Immature natural killer cell (primary cell): ENCODE measurements at regions not wholly inside any gene's neighbourhood (a gene's known extent, or its start where the extent isn't known, plus 50 kb on each side); places are given as distances from the start of the nearest gene placed in this dataset.

ENCODE experiments used
- DNase-seq, 3 donors: peaks; one replicate each; pipeline ENCODE4 v3.0.0; 2022; ENCODE audit warnings: mixed read lengths in 1 of 3
- H3K27ac Mint-ChIP-seq, 6 donors: one replicate each; pipeline ENCODE4 v1.8.0; 2020; ENCODE audit warnings: mixed read lengths in 6 of 6, mild to moderate bottlenecking in 5 of 6, inconsistent platforms in 4 of 6, moderate library complexity in 3 of 6
- H3K27me3 Mint-ChIP-seq, 3 donors: one replicate each; pipeline ENCODE4 v1.8.0; 2020 to 2021; ENCODE audit warnings: low read depth in 3 of 3, mild to moderate bottlenecking in 3 of 3, mixed read lengths in 3 of 3, moderate library complexity in 3 of 3, inconsistent platforms in 1 of 3
- H3K36me3 Mint-ChIP-seq, 3 donors: one replicate each; pipeline ENCODE4 v1.8.0; 2020; ENCODE audit warnings: mixed read lengths in 3 of 3, inconsistent platforms in 2 of 3, mild to moderate bottlenecking in 2 of 3
- H3K4me1 Mint-ChIP-seq, 2 donors: one replicate each; pipeline ENCODE4 v1.8.0; 2020; ENCODE audit warnings: inconsistent platforms in 2 of 2, mild to moderate bottlenecking in 2 of 2, mixed read lengths in 2 of 2, moderate library complexity in 1 of 2
- H3K4me3 Mint-ChIP-seq, 5 donors: one replicate each; pipeline ENCODE4 v1.8.0; 2020; ENCODE audit warnings: mild to moderate bottlenecking in 5 of 5, mixed read lengths in 5 of 5, inconsistent platforms in 3 of 5, moderate library complexity in 3 of 5
- H3K9me3 Mint-ChIP-seq, 6 donors: one replicate each; pipeline ENCODE4 v1.8.0; 2020; ENCODE audit warnings: mild to moderate bottlenecking in 6 of 6, mixed read lengths in 6 of 6, inconsistent platforms in 4 of 6, moderate library complexity in 3 of 6

DNA sequence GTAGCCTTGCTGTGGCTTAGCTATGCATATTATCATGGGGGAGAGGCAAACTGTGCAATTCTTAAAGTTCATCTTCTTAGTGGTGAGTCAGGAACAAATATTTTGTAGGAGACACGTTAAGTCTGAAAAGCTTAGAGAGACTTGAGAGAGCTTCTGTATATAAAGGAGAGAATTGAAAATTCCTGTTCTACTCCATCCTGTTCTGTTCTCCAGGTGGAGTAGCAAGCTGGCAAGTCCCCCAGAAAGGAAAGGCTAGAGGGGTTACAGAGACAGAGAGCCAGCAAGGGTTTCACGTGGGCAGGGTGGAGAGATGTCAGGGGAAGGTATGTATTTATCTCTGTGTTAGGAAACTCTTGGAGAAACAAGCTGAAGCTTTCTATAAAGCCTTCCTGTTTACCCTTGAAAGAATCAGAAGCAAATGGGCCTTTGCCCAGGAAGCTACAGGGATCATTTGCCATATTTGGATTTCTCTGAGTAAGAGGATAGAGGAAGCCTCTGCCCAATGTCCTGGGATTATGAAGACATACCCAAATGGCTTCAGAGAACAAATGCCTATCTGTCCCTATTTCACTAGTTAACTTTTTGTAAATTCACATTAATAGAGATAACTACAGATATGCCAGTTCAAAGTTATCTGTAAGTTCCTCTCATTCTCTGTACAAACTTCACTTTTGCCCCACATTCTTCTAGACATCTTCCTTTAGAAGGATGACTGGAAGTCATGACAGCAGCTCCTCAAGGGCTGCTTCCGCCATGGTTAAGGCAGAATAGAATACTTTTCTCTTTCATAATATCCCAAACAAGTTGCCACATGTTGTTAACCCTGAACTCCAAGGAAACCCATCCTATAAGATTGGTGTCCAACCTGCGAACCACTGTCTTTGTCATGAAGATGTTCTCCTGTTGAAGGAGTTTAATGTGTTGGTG is 126.7 kb upstream of the NEDD9 start:
- Mint-ChIP-seq H3K4me1 (peaks cover 84 to 97% of the 10 kb centered on the region in 2 donors), H3K9me3 (no peaks in the 10 kb centered on the region), H3K27me3 (peaks cover 0 to 2% (median 0%) of the 10 kb centered on the region in 3 donors), H3K4me3 (no peak overlapping the region), H3K27ac (peak overlapping the region in 4 of 6 donors; percentile 9 to 68 (median 36)), H3K36me3 (peaks cover 28 to 42% (median 30%) of the 10 kb centered on the region in 3 donors)
- no peak for DNase-seq

DNA sequence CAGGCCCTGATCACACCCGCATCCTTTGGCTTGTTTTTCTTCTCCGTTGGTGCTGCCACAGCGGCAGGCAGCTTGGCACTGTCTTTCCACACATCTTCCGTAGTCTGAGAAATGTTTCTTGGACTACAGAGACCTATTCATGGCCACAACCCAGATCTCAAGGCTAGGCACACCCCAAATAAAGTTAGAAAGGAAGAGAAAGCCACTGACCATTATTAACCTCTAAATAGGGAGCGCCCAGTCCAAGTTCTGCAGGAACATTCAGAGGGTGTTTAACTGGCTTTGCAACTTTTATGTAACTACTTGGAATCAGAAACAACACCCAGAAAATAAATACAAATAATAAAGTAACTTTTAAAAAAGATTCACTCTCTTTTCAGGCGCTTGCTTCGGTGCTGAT is 124.8 kb upstream of the NEDD9 start:
- Mint-ChIP-seq H3K4me3 (peak overlapping the region; percentile 50 to 75 (median 64)), H3K27me3 (peaks cover 0 to 2% (median 0%) of the 10 kb centered on the region in 3 donors), H3K4me1 (peaks cover 87 to 97% of the 10 kb centered on the region in 2 donors), H3K27ac (peak overlapping the region in 5 of 6 donors; percentile 28 to 90 (median 58)), H3K36me3 (peaks cover 37 to 47% (median 38%) of the 10 kb centered on the region in 3 donors), H3K9me3 (no peaks in the 10 kb centered on the region)
- no peak for DNase-seq

DNA sequence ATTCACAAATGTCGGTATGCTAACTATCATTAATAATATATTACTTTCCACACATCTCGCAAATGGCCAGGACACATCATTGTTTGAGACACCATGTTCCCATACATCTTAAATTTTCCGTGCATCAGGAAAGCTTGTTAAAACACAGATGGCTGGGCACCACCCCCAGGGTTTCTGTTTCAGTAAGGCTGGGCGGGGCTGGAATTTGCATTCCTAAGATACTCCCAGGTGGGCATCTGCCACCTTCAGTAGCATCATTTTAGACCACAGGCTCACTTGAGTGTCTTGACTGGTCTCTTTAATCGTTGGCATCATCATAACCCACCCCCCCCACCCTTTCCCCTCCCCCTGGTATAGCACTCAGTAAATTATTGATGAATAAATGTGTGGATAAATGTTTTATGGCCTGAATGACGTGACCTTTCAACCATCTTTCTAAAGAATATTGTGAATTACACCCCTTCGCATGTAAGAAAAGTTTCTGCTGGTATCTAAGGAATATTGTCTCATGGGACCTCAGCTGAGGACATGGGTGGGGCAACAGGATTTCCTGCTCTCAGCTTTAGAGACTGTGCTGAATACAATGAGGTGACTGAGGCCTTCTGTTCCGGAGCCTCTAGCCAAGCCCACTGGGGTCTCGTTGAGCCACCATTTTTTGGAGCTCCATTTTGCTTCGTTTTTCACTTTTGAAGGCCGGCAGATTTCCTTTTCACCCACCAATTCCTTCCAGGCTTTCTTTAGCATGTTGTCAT is 124.1 kb upstream of the NEDD9 start:
- peaks cover 41 to 44% (median 42%) of the 10 kb centered on the region in 3 donors for H3K36me3 Mint-ChIP-seq
- H3K4me3 Mint-ChIP-seq: peak overlapping the region; percentile 50 to 75 (median 64)
- peak overlapping the region in 5 of 6 donors; percentile 7 to 90 (median 58) for H3K27ac Mint-ChIP-seq
- peaks cover 86 to 97% of the 10 kb centered on the region in 2 donors for H3K4me1 Mint-ChIP-seq
- no peak for DNase-seq
- H3K27me3 Mint-ChIP-seq: peaks cover 0 to 2% (median 0%) of the 10 kb centered on the region in 3 donors
- H3K9me3 Mint-ChIP-seq: no peaks in the 10 kb centered on the region

DNA sequence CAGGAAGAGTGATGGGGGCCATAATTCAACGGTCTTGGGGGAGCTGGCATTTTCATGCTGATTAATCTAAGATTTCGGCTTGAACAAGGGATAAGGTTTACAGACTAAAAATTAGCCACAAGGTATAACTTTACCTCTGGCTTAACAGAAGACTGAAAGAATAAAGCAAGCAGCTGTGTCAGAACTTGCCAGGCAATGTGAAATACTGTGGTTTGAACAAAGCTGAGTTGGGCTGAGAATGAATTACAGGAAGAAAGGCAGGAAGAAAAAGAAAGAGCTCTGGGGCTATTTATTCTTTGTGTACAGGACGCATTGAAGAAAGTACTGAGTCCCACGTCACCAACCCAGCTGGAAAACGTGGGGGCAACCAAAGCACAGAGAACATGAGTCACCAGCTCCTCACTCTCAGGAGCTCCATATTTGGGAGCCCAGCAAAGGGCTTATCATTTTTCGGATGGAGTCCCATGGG is 121.5 kb upstream of the NEDD9 start:
- Mint-ChIP-seq H3K27me3 (peaks cover 0 to 2% (median 2%) of the 10 kb centered on the region in 3 donors), H3K4me1 (peaks cover 84 to 97% of the 10 kb centered on the region in 2 donors), H3K4me3 (peak overlapping the region in 3 of 5 donors; percentile 6 to 56 (median 27)), H3K9me3 (no peaks in the 10 kb centered on the region), H3K36me3 (peaks cover 32 to 45% (median 38%) of the 10 kb centered on the region in 3 donors), H3K27ac (peak overlapping the region; percentile 34 to 79 (median 66))
- DNase-seq: no peak

DNA sequence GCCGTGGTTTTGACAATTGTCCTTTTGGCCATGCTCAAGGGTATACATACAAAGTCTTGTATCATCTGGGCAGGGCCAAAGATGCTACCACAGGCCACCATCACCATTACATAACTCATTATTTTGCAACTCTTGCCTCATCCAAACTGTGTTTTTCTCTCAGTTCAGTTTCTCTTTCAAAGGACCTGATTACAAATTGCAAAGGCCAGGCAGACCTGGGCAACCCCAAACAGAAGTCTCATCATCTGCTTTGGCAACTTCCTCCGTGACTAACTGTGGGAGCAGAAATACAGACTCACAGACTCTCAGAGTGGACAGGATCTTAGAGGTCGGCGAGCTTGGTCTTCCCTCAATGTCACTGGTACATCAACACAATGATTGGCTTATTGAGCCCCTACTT is 117.8 kb upstream of the NEDD9 start:
- H3K36me3 Mint-ChIP-seq: peaks cover 18 to 36% (median 28%) of the 10 kb centered on the region in 3 donors
- H3K4me1 Mint-ChIP-seq: peaks cover 89 to 98% of the 10 kb centered on the region in 2 donors
- peaks cover 0 to 2% (median 0%) of the 10 kb centered on the region in 3 donors for H3K27me3 Mint-ChIP-seq
- no peaks in the 10 kb centered on the region for H3K9me3 Mint-ChIP-seq
- H3K4me3 Mint-ChIP-seq: no peak overlapping the region
- DNase-seq: no peak
- H3K27ac Mint-ChIP-seq: peak overlapping the region in 4 of 6 donors; percentile 28 to 56 (median 31)

DNA sequence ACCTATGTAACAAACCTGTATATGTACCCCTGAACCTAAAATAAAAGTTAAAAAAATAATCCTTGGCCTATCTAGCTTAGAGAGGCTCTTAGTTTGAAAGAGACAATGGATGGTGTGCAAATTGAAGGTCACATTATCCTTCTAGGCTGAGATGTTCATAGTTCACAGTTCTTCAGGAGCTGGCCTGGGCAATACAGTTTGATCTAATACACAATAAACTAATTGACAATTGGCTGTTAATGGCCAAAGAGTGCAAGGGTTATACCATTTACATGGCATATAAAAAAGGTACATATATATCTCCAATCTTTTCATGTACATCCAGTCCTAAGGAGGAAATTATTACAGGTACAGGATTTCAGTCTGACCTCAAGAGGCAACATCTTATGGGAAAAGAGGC is 117.4 kb upstream of the NEDD9 start:
- DNase-seq: no peak
- H3K27ac Mint-ChIP-seq: peak overlapping the region in 2 of 6 donors; percentile 14 to 31
- H3K9me3 Mint-ChIP-seq: no peaks in the 10 kb centered on the region
- peaks cover 15 to 39% (median 28%) of the 10 kb centered on the region in 3 donors for H3K36me3 Mint-ChIP-seq
- peaks cover 0 to 2% (median 0%) of the 10 kb centered on the region in 3 donors for H3K27me3 Mint-ChIP-seq
- no peak overlapping the region for H3K4me3 Mint-ChIP-seq
- peaks cover 89 to 98% of the 10 kb centered on the region in 2 donors for H3K4me1 Mint-ChIP-seq

DNA sequence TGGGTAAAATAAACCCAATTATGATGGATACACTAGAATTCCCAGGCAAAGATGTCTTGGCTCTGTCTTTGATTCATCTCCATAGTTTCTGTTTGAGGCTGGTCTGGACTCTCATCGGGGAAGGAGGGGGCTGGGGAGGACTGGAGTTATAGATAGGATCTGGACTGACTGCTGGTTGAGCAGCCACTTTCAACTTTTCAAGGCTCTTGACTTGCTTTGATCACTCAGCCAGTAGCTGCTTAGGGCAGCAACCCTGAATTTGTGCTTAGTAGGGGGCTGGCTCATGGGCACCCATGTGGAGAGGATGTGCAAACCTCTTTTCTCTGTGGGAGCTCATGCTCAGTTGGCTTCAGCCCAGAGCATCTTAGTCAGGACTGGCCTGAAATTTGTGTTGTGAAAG is 114.0 kb upstream of the NEDD9 start:
- Mint-ChIP-seq H3K4me1 (peaks cover 87 to 95% of the 10 kb centered on the region in 2 donors), H3K36me3 (peaks cover 5 to 26% (median 22%) of the 10 kb centered on the region in 3 donors), H3K4me3 (no peak overlapping the region), H3K27me3 (peaks cover 0 to 2% (median 0%) of the 10 kb centered on the region in 3 donors), H3K9me3 (no peaks in the 10 kb centered on the region), H3K27ac (no peak overlapping the region)
- DNase-seq: no peak

DNA sequence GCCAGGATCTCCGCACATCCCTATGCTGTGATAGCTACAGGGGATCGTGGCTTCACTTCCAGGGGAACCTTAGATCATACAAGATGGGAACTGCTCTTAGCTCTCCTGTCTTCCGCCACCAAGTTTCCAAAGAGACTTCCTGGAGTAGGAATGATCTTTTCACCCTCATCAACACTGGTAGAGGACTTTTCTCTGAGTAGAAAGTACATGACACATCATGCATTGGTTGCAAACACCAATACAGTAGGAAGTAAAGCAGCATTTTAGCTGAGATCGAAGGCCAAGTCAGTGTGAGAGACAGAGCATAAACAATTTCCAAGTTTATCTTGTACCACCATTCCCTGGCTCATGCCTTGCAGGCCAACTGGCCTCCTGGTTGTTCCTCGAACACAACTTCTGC is 113.1 kb upstream of the NEDD9 start:
- Mint-ChIP-seq H3K27ac (peak overlapping the region in 4 of 6 donors; percentile 4 to 52 (median 24)), H3K4me1 (peaks cover 87 to 92% of the 10 kb centered on the region in 2 donors), H3K9me3 (no peaks in the 10 kb centered on the region), H3K36me3 (peaks cover 4 to 19% (median 19%) of the 10 kb centered on the region in 3 donors), H3K27me3 (no peaks in the 10 kb centered on the region), H3K4me3 (no peak overlapping the region)
- DNase-seq: no peak

DNA sequence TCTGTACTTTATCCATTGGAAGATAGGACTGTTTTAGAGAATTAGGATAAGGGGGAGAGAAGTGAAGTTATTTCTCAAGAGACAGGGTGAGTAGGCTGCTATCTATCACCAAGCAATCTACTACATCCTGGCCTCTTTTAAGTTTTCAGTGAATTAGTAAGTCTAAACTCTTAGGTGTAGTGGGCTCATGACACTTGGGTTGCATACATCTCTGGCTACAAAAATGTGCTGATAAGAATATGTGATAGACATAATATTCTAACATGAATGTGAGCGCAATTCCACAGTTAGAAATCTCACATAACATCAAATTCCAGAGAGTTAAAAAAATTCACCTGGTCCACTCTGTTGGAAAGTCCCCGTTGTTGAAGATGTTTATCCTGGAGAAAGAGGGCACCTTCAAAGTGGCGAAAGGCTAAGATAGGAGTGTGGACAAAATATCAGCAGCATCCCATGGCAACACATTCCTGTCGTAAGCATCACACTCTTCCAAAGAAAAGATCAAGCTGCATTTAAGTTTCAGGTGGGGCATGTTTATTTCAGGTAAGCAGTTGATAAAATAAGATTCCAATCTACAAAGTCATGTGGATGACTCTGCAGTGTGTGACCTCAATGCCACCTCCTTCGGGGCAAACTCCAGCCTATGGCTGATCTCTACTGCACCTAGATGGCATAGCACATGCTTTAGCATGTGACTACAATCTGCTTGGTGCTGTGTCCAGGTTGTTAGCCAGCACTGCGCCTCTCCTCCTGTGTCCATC is 111.7 kb upstream of the NEDD9 start:
- Mint-ChIP-seq H3K4me1 (peaks cover 76 to 89% of the 10 kb centered on the region in 2 donors), H3K27ac (peak overlapping the region in 5 of 6 donors; percentile 6 to 51 (median 25)), H3K4me3 (no peak overlapping the region), H3K9me3 (no peaks in the 10 kb centered on the region), H3K36me3 (peaks cover 13 to 19% (median 15%) of the 10 kb centered on the region in 3 donors), H3K27me3 (no peaks in the 10 kb centered on the region)
- DNase-seq: no peak

DNA sequence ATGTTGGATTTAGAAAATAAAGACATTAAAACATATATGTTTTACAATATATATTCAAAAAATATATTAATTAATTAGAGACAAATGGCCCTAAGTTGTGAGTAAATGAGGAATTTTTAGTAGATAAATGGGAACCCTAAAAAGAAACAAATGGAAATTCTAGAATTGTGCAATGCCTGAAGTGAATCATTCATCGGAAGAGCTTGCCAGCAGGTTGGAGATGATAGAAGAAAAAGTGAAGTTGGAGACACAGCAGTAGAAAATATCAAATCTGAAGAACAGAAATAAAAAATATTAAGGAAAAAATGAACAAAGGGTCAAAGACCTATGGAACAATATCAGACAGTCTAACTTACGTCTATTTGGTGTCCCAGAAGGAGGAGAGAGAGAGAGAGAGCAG is 109.4 kb upstream of the NEDD9 start:
- no peaks in the 10 kb centered on the region for H3K9me3 Mint-ChIP-seq
- peaks cover 57 to 83% of the 10 kb centered on the region in 2 donors for H3K4me1 Mint-ChIP-seq
- H3K4me3 Mint-ChIP-seq: peak overlapping the region in 1 of 5 donors; percentile 13
- DNase-seq: no peak
- peak overlapping the region in 2 of 6 donors; percentile 17 to 19 for H3K27ac Mint-ChIP-seq
- H3K36me3 Mint-ChIP-seq: peaks cover 10 to 19% (median 13%) of the 10 kb centered on the region in 3 donors
- H3K27me3 Mint-ChIP-seq: no peaks in the 10 kb centered on the region

DNA sequence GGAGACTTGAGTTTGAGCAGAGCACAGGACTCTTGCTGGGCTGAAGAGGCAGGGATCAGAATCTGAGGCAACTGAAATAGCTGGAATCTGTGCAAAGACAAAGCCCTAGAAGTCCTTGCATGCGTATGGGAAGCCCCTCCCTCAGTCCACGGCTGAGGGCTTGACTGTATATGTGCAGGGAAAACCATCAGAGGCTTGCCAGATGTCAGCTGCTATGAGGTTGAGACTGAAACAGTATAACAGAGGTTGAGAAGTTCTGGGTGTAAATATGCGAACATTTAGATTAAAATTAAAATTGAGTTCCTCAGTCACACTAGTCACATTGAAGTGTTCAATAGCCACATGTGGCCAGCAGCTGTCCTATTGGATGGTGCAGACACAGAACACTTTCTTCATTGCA is 108.8 kb upstream of the NEDD9 start:
- Mint-ChIP-seq H3K27ac (peak overlapping the region in 1 of 6 donors; percentile 65), H3K36me3 (peaks cover 10 to 19% (median 13%) of the 10 kb centered on the region in 3 donors), H3K4me3 (no peak overlapping the region)

DNA sequence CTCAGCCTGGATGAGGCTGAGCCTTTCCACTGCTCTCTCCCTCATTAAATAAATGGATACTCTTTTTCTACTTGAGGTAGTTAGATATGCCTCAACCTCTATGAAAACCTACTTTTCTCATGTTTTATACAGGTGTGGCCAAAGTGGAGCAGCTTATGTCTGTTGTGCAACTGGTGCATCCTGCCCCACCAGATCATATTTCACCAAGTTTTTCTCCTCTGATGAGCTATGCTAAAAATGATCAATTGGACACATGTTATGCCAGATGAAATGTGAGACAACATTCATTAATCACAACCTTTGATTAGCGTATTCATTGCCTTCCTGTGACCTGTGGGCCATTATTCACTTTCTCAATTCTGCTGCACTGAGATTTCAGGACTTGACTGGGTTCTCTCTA is 106.9 kb upstream of the NEDD9 start:
- Mint-ChIP-seq H3K36me3 (peaks cover 10 to 18% (median 16%) of the 10 kb centered on the region in 3 donors), H3K4me1 (peaks cover 47 to 76% of the 10 kb centered on the region in 2 donors), H3K27ac (no peak overlapping the region)

More for the DNA sequence above, 108.8 kb upstream of the NEDD9 start:
- Mint-ChIP-seq H3K4me1 (peaks cover 53 to 78% of the 10 kb centered on the region in 2 donors), H3K9me3 (no peaks in the 10 kb centered on the region), H3K27me3 (no peaks in the 10 kb centered on the region)
- no peak for DNase-seq

DNA sequence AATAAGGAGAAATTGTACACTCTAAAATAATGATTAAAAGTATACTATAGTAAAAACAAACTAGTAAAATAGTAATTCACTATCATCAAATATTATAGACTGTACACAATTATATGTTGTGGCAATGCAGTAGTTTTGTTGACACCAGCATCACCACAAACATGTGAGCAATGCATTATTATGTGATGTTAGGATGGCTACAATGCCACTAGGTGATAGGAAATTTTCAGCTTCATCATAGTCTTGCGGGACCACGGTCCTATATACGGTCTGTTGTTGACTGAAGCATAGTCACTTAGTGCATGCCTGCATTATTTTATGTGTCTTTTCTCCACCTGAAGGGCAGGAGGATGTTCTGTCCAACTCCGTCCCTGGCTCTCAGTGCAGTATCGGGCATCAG is 104.8 kb upstream of the NEDD9 start:
- Mint-ChIP-seq H3K4me3 (no peak overlapping the region), H3K4me1 (peaks cover 45 to 75% of the 10 kb centered on the region in 2 donors), H3K9me3 (no peaks in the 10 kb centered on the region), H3K27me3 (peaks cover 0 to 2% (median 2%) of the 10 kb centered on the region in 3 donors), H3K36me3 (peaks cover 12 to 22% (median 18%) of the 10 kb centered on the region in 3 donors), H3K27ac (peak overlapping the region in 3 of 6 donors; percentile 5 to 51 (median 14))
- no peak for DNase-seq

More for the DNA sequence above, 106.9 kb upstream of the NEDD9 start:
- no peaks in the 10 kb centered on the region for H3K27me3 Mint-ChIP-seq
- H3K4me3 Mint-ChIP-seq: no peak overlapping the region
- DNase-seq: no peak
- H3K9me3 Mint-ChIP-seq: no peaks in the 10 kb centered on the region
